HUES48 (cell line): ENCODE measurements at regions not wholly inside any gene's neighbourhood (a gene's known extent, or its start where the extent isn't known, plus 50 kb on each side); places are given as distances from the start of the nearest gene placed in this dataset.

ENCODE experiments used
- H3K27ac ChIP-seq: one replicate; pipeline ENCODE4 v1.7.0; 2013; ENCODE audit warnings: low read depth, low read length, inconsistent platforms
- H3K27me3 ChIP-seq: 2 replicates; pipeline ENCODE4 v1.6.1; 2013; ENCODE audit warnings: mild to moderate bottlenecking, low read length; ENCODE audit not compliant: control insufficient read depth, insufficient read depth
- H3K36me3 ChIP-seq: 2 replicates; pipeline ENCODE4 v1.6.1; 2013; ENCODE audit warnings: low read length; ENCODE audit not compliant: control insufficient read depth, insufficient read depth
- H3K4me1 ChIP-seq: 2 replicates; pipeline ENCODE4 v1.6.1; 2013; ENCODE audit warnings: mild to moderate bottlenecking, low read length; ENCODE audit not compliant: control insufficient read depth, insufficient read depth
- H3K4me3 ChIP-seq: 2 replicates; pipeline ENCODE4 v1.5.1; 2013; ENCODE audit warnings: mild to moderate bottlenecking, low read depth, low read length
- H3K9ac ChIP-seq: 2 replicates; pipeline ENCODE4 v1.6.1; 2013; ENCODE audit warnings: mild to moderate bottlenecking, low read depth, low read length, moderate library complexity
- H3K9me3 ChIP-seq: 2 replicates; pipeline ENCODE4 v1.6.1; 2013; ENCODE audit warnings: low read length; ENCODE audit not compliant: control insufficient read depth, insufficient read depth

- Histone ChIP-seq H3K4me1 (peaks cover 19% of the 10 kb centered on the region), H3K4me3 (no peak overlapping the region), H3K9me3 (no peaks in the 10 kb centered on the region), H3K9ac (no peak overlapping the region), H3K36me3 (no peaks in the 10 kb centered on the region), H3K27ac (peak overlapping the region; percentile 31), H3K27me3 (no peaks in the 10 kb centered on the region)
Measured at GRCh38 chr7:46626691-46627310, 705.7 kb upstream of the IGFBP3 start.

- Histone ChIP-seq H3K4me1 (peaks cover 19% of the 10 kb centered on the region), H3K9me3 (no peaks in the 10 kb centered on the region), H3K27me3 (no peaks in the 10 kb centered on the region), H3K4me3 (no peak overlapping the region), H3K36me3 (no peaks in the 10 kb centered on the region), H3K27ac (peak overlapping the region; percentile 18), H3K9ac (no peak overlapping the region)
Measured at GRCh38 chr7:46626261-46626660, 705.2 kb upstream of the IGFBP3 start.

- Histone ChIP-seq H3K27me3 (no peaks in the 10 kb centered on the region), H3K27ac (peak overlapping the region; percentile 8), H3K36me3 (no peaks in the 10 kb centered on the region), H3K9me3 (no peaks in the 10 kb centered on the region), H3K9ac (no peak overlapping the region), H3K4me3 (no peak overlapping the region), H3K4me1 (peaks cover 19% of the 10 kb centered on the region)
Measured at GRCh38 chr7:46625032-46625431, 704.0 kb upstream of the IGFBP3 start.

GRCh38 chr7:46622251-46622650 lies 701.2 kb upstream of the IGFBP3 start:
- Histone ChIP-seq H3K27me3 (no peaks in the 10 kb centered on the region), H3K27ac (no peak overlapping the region), H3K9me3 (no peaks in the 10 kb centered on the region), H3K36me3 (no peaks in the 10 kb centered on the region), H3K4me1 (peaks cover 19% of the 10 kb centered on the region), H3K9ac (no peak overlapping the region), H3K4me3 (no peak overlapping the region)

GRCh38 chr7:46619723-46620310 lies 698.7 kb upstream of the IGFBP3 start:
- Histone ChIP-seq H3K4me3 (no peak overlapping the region), H3K36me3 (no peaks in the 10 kb centered on the region), H3K9me3 (no peaks in the 10 kb centered on the region), H3K9ac (no peak overlapping the region), H3K27ac (no peak overlapping the region), H3K27me3 (no peaks in the 10 kb centered on the region), H3K4me1 (peaks cover 9% of the 10 kb centered on the region; the same call in 1 of the 2 replicates)

GRCh38 chr7:46616636-46617035 lies 695.6 kb upstream of the IGFBP3 start:
- no peak overlapping the region for H3K4me3 ChIP-seq
- no peak overlapping the region for H3K27ac ChIP-seq
- no peaks in the 10 kb centered on the region for H3K9me3 ChIP-seq
- H3K4me1 ChIP-seq = no peaks in the 10 kb centered on the region
- H3K36me3 ChIP-seq = no peaks in the 10 kb centered on the region
- H3K27me3 ChIP-seq = no peaks in the 10 kb centered on the region
- H3K9ac ChIP-seq = no peak overlapping the region

GRCh38 chr7:46613551-46613950 lies 692.5 kb upstream of the IGFBP3 start:
- H3K4me1 ChIP-seq = no peaks in the 10 kb centered on the region
- no peaks in the 10 kb centered on the region for H3K27me3 ChIP-seq
- H3K9ac ChIP-seq = no peak overlapping the region
- H3K9me3 ChIP-seq = no peaks in the 10 kb centered on the region
- H3K36me3 ChIP-seq = no peaks in the 10 kb centered on the region
- H3K4me3 ChIP-seq = no peak overlapping the region
- no peak overlapping the region for H3K27ac ChIP-seq

- no peak overlapping the region for H3K9ac ChIP-seq
- no peak overlapping the region for H3K27ac ChIP-seq
- no peaks in the 10 kb centered on the region for H3K36me3 ChIP-seq
- no peak overlapping the region for H3K4me3 ChIP-seq
- no peaks in the 10 kb centered on the region for H3K9me3 ChIP-seq
- H3K27me3 ChIP-seq = no peaks in the 10 kb centered on the region
- H3K4me1 ChIP-seq = no peaks in the 10 kb centered on the region
Measured at GRCh38 chr7:46613116-46613515, 692.0 kb upstream of the IGFBP3 start.

- Histone ChIP-seq H3K4me1 (no peaks in the 10 kb centered on the region), H3K4me3 (no peak overlapping the region), H3K27me3 (no peaks in the 10 kb centered on the region), H3K9ac (no peak overlapping the region), H3K27ac (no peak overlapping the region), H3K9me3 (no peaks in the 10 kb centered on the region), H3K36me3 (no peaks in the 10 kb centered on the region)
Measured at GRCh38 chr7:46611508-46611907, 690.4 kb upstream of the IGFBP3 start.

- no peak overlapping the region for H3K27ac ChIP-seq
- no peak overlapping the region for H3K4me3 ChIP-seq
- H3K4me1 ChIP-seq = no peaks in the 10 kb centered on the region
- no peak overlapping the region for H3K9ac ChIP-seq
- no peaks in the 10 kb centered on the region for H3K27me3 ChIP-seq
- no peaks in the 10 kb centered on the region for H3K36me3 ChIP-seq
- no peaks in the 10 kb centered on the region for H3K9me3 ChIP-seq
Measured at GRCh38 chr7:46610746-46611145, 689.7 kb upstream of the IGFBP3 start.

GRCh38 chr7:46607176-46607575 lies 686.1 kb upstream of the IGFBP3 start:
- Histone ChIP-seq H3K4me3 (no peak overlapping the region), H3K36me3 (no peaks in the 10 kb centered on the region), H3K9me3 (no peaks in the 10 kb centered on the region), H3K4me1 (no peaks in the 10 kb centered on the region), H3K27ac (no peak overlapping the region), H3K9ac (no peak overlapping the region), H3K27me3 (no peaks in the 10 kb centered on the region)
